GM18505 (cell line): ENCODE measurements at regions not wholly inside any gene's neighbourhood (a gene's known extent, or its start where the extent isn't known, plus 50 kb on each side); places are given as distances from the start of the nearest gene placed in this dataset.
A peak's percentile ranks its signal among the peaks of the same experiment; 100 is the strongest.

ENCODE experiments used
- ATAC-seq: cut with Tn5 transposase; IDR thresholded peaks from one replicate; pipeline ENCODE4 v1.9.1; 2021; ENCODE audit not compliant: unreplicated experiment
- POLR2A ChIP-seq: IDR thresholded peaks from 4 replicates; pipeline ENCODE4 v1.6.1; 2011; ENCODE audit warnings: borderline replicate concordance; ENCODE audit not compliant: insufficient read depth, insufficient read length; ENCODE audit errors: extremely low read depth

DNA sequence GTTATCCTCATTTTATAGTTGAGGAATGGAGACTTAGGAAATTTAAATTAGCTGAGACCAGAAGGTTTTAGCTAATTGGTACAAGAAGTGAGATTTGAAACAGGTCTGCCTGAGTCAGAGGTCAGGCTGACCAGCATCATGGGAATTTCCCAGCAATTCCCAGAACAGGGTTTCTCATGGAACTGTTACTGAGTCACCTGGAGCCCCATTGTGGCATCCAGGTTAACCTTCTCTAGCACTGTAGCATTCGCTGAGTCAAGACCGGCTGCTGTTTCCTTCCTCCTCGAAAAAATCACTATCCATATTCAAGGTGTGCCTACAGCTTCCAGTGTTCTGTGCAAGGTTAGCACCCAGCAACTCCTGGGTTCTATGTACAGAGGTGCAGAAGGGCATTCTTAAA lies 238.0 kb upstream of the MAN1A1 start:
- no peak for TF ChIP-seq POLR2A
- no peak for ATAC-seq

GRCh38 chr6:119586250-119586882 lies 236.8 kb upstream of the MAN1A1 start:
- no peak for TF ChIP-seq POLR2A
- ATAC-seq, result peak; percentile 79

- TF ChIP-seq POLR2A, result no peak
- no peak for ATAC-seq
Measured at GRCh38 chr6:119584088-119584487, 234.5 kb upstream of the MAN1A1 start.

DNA sequence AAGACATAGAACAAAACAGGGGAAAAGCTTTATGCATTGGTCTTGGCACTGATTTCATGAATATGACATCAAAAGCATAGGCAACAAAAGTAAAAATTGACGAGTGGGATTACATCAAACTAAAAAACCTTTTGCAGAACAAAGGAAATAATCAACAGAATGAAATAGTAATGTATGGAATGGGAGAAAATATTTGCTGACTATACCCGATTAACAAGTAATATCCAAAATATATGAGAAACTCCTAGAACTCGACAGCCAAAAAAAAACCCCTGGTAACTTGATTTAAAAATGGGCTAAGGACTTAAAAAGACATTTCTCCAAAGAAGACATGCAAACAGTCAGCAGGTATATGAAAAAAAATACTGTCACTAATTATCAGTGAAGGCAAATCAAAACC lies 231.7 kb upstream of the MAN1A1 start:
- ATAC-seq, result no peak
- no peak for TF ChIP-seq POLR2A

DNA sequence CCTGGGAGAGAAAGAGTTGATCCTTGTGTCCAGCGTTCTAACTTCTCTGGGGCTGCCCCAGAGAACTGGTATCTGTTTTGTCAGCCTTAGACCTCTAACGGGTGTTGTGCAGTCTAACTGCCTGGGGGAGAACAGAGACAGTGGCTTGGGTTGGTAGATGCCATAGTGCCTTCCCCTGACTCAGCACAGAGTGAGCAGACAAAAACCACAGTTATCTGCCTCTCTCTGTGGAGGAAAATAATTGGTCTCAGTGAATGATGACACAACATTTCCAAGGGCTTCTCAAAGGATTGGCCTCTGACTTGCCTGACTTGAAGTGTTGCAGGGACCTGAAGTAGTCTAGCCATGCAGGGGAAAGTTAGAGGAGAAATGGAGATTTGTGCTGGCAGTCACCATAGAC lies 226.2 kb upstream of the MAN1A1 start:
- no peak for ATAC-seq
- TF ChIP-seq POLR2A, result no peak

DNA sequence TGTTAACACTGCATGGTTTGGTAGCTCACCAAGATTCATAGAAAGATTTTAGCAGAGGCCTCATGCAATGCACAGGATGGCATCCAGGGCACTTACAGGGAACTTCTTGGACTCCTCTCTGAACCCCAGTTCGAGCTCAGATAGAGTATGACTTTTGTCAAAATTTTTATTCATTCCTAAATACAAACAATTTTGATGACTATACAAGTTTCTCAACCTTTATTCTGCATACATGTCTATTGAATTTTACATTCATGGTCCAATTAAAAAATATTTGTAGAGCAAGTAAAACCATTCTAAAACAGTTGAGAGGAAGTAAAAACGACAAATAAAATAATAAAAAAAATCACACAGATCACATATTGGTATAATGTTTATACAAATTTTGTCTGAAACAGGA lies 219.0 kb upstream of the MAN1A1 start:
- TF ChIP-seq POLR2A, result no peak

DNA sequence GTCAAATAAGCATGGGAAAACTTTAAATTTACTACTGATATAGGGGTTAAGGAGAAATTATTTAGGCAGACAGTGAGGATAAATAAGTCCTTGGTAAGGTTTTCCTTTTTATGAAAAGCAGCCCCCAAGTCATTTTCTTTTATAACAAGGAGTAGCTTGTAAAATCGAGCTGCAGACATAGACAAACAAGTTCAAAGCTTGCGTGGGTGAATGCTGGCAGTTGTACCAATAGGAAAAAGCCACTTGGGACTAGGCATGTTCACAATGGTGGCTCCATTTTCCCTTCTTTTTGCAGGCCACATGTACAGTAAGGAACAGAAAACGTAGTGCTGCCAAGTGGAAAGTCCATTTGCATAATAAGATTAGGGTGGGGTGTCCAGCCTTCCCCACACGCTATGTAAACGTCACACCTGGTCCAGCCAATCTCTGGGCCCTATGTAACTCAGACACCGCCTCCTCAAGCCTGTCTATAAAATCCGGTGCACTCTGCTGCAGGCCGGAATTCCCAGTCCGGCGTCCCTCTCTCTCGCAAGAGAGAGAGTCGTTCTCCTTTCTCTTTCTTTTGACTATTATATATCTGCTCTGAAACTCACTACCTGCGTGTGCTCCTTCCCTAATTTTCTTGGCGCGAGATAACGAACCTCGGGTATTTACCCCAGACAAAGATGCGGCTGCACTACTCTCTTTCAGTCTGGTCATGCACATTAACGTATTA lies 217.1 kb upstream of the MAN1A1 start:
- TF ChIP-seq POLR2A, result no peak

More for the DNA sequence above, 219.0 kb upstream of the MAN1A1 start:
- ATAC-seq, result no peak

DNA sequence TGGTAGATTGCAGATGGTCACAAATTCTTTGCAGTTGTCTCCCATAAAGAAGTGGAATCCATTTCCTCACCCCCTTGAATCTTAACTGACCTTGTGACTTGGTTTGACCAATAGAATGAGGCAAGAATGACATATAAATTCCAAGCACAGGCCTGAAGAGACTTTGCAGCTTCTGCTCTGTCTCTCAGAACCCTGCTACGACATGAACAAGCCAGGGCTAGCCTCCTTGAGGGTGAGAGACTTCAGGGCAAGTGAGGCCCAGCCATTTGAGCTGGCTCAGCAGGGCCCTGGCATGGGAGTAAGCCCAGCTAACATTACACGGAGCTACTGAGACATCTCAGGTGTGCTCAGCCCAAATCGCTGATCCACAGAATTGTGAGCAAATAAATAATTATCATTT lies 216.3 kb upstream of the MAN1A1 start:
- no peak for TF ChIP-seq POLR2A
- no peak for ATAC-seq

More for the DNA sequence above, 217.1 kb upstream of the MAN1A1 start:
- ATAC-seq, result no peak

GRCh38 chr6:119562168-119562567 lies 212.6 kb upstream of the MAN1A1 start:
- TF ChIP-seq POLR2A, result no peak
- no peak for ATAC-seq

- no peak for ATAC-seq
- TF ChIP-seq POLR2A, result no peak
Measured at GRCh38 chr6:119559586-119559985, 210.0 kb upstream of the MAN1A1 start.

- no peak for ATAC-seq
- TF ChIP-seq POLR2A, result no peak
Measured at GRCh38 chr6:119557239-119557638, 207.7 kb upstream of the MAN1A1 start.

GRCh38 chr6:119552021-119552420 lies 202.5 kb upstream of the MAN1A1 start:
- ATAC-seq, result no peak
- TF ChIP-seq POLR2A, result no peak

- TF ChIP-seq POLR2A, result no peak
- no peak for ATAC-seq
Measured at GRCh38 chr6:119547024-119547423, 197.5 kb upstream of the MAN1A1 start.

- no peak for TF ChIP-seq POLR2A
- ATAC-seq, result no peak
Measured at GRCh38 chr6:119545245-119545644, 195.7 kb upstream of the MAN1A1 start.
